ENCODE measurements at regions not wholly inside any gene's neighbourhood (a gene's known extent, or its start where the extent isn't known, plus 50 kb on each side); places are given as distances from the start of the nearest gene placed in this dataset.

GRCh38 chr14:27566843-27567382, 969.1 kb upstream of the NOVA1 start:
- no peak for TF ChIP-seq EZH2 (IDR thresholded peaks at IDR 0.05)
- no peak for TF ChIP-seq POLR2AphosphoS5 (IDR thresholded peaks at IDR 0.05; ENCODE audit: borderline replicate concordance, low read depth, low read length)
